H1 (cell line): ENCODE measurements at regions not wholly inside any gene's neighbourhood (a gene's known extent, or its start where the extent isn't known, plus 50 kb on each side); places are given as distances from the start of the nearest gene placed in this dataset.

Experiments
- CTCF ChIA-PET: fragments of 300-600 bp; sonication (Branson Sonifier 250); formaldehyde crosslinking; loops from one replicate; lab custom pipeline; 2021; ENCODE audit not compliant: partially characterized antibody; lab: Charles Lee
- POLR2A ChIA-PET: fragments of 300-600 bp; sonication (Branson Sonifier 250); formaldehyde crosslinking; loops from one replicate; lab custom pipeline; 2021; ENCODE audit warnings: inconsistent platforms; ENCODE audit not compliant: partially characterized antibody; lab: Charles Lee
- DNase-seq, 2 experiments: peaks; one replicate each; pipeline versions ENCODE4 v3.0.0 to v3.0.0-alpha.2; 2010 to 2022; ENCODE audit warnings: low spot score in 2 of 2, low read depth in 1 of 2, mixed read lengths in 1 of 2
- FAIRE-seq: peaks from 2 replicates; lab custom pipeline; 2011; peaks lifted over from hg19 to GRCh38; lab: Jason Lieb, UNC
- H2AFZ ChIP-seq: 2 replicates; pipeline ENCODE4 v1.8.1; 2012; ENCODE audit warnings: low read length, inconsistent platforms
- H2AK5ac ChIP-seq: 2 replicates; pipeline ENCODE4 v1.6.1; 2013; ENCODE audit warnings: low read depth, low read length
- H2BK120ac ChIP-seq: replicated peaks from 2 replicates; pipeline ENCODE3; 2013; ENCODE audit warnings: low read depth, low read length, inconsistent platforms
- H2BK12ac ChIP-seq: 2 replicates; pipeline ENCODE4 v1.6.1; 2013; ENCODE audit warnings: low read depth, low read length
- H2BK15ac ChIP-seq: 2 replicates; pipeline ENCODE4 v1.6.1; 2013; ENCODE audit warnings: low read length
- H2BK20ac ChIP-seq: 2 replicates; pipeline ENCODE4 v1.6.1; 2013; ENCODE audit warnings: low read length
- H2BK5ac ChIP-seq: 2 replicates; pipeline ENCODE4 v1.6.1; 2013; ENCODE audit warnings: low read depth, low read length
- H3K14ac ChIP-seq: 2 replicates; pipeline ENCODE4 v1.6.1; 2013; ENCODE audit warnings: inconsistent platforms; ENCODE audit not compliant: insufficient read length
- H3K18ac ChIP-seq: 2 replicates; pipeline ENCODE4 v1.6.1; 2013; ENCODE audit warnings: low read length; ENCODE audit errors: extremely low read depth
- H3K23ac ChIP-seq: 2 replicates; pipeline ENCODE4 v1.6.1; 2013; ENCODE audit warnings: inconsistent platforms; ENCODE audit not compliant: insufficient read length
- H3K23me2 ChIP-seq: 2 replicates; pipeline ENCODE4 v1.6.1; 2013; ENCODE audit warnings: low read depth, low read length
- H3K27ac ChIP-seq: 2 replicates; pipeline ENCODE4 v1.6.1; 2011; ENCODE audit warnings: low read depth, low read length, inconsistent platforms
- H3K27me3 ChIP-seq, 4 experiments: replicated peaks in 1 of 4; 1 replicate in 1 of 4; 2 replicates in 3 of 4; pipeline versions ENCODE4 v1.6.1 to v1.8.1; 2011 to 2013; ENCODE audit warnings: low read length in 3 of 4, mild to moderate bottlenecking in 3 of 4, inconsistent platforms in 2 of 4, mixed read lengths in 2 of 4, moderate library complexity in 1 of 4; ENCODE audit not compliant: control insufficient read depth in 3 of 4, insufficient read depth in 3 of 4; ENCODE audit errors: extremely low read depth in 1 of 4
- H3K36me3 ChIP-seq, 4 experiments: 2 replicates each; pipeline versions ENCODE4 v1.6.1 to v1.8.1; 2011 to 2013; ENCODE audit warnings: mild to moderate bottlenecking in 4 of 4, low read length in 3 of 4, moderate library complexity in 2 of 4, control low read depth in 1 of 4, inconsistent platforms in 1 of 4; ENCODE audit not compliant: insufficient read depth in 4 of 4, control insufficient read depth in 2 of 4
- H3K4ac ChIP-seq: replicated peaks from 2 replicates; pipeline ENCODE3; 2013; ENCODE audit warnings: low read length, low read depth, mixed read lengths, inconsistent platforms; ENCODE audit not compliant: insufficient read length
- H3K4me1 ChIP-seq, 4 experiments: replicated peaks in 1 of 4; 1 replicate in 1 of 4; 2 replicates in 3 of 4; pipeline versions ENCODE4 v1.6.1 to v1.8.1; 2011 to 2013; ENCODE audit warnings: low read length in 3 of 4, inconsistent platforms in 2 of 4, mixed read lengths in 1 of 4; ENCODE audit not compliant: insufficient read depth in 4 of 4, control insufficient read depth in 3 of 4
- H3K4me2 ChIP-seq, 2 experiments: 2 replicates each; pipeline versions ENCODE4 v1.6.1 to v1.8.1; 2011 to 2013; ENCODE audit warnings: low read depth in 2 of 2, low read length in 2 of 2, control low read depth in 1 of 2, inconsistent platforms in 1 of 2, mild to moderate bottlenecking in 1 of 2; ENCODE audit not compliant: insufficient read depth in 1 of 2
- H3K4me3 ChIP-seq, 4 experiments: fragments of 200-600, 300-600 bp in 1 of 4; sonication (generic), shearing (Covaris generic), sonication (Bioruptor Twin) in 1 of 4; 2 replicates each; pipeline versions ENCODE4 v1.5.1 to v1.8.1; 2011 to 2016; ENCODE audit warnings: low read length in 4 of 4, low read depth in 3 of 4, control low read depth in 2 of 4, inconsistent platforms in 2 of 4, mild to moderate bottlenecking in 2 of 4, mixed read lengths in 1 of 4, moderate library complexity in 1 of 4; ENCODE audit not compliant: insufficient read depth in 2 of 4; ENCODE audit errors: extremely low read depth in 1 of 4
- H3K56ac ChIP-seq: replicated peaks from 2 replicates; pipeline ENCODE3; 2013; ENCODE audit warnings: low read depth, mild to moderate bottlenecking, mixed read lengths, low read length, inconsistent platforms; ENCODE audit not compliant: insufficient read length
- H3K79me1 ChIP-seq: 2 replicates; pipeline ENCODE4 v1.6.1; 2013; ENCODE audit warnings: low read depth, low read length, control low read depth
- H3K79me2 ChIP-seq, 2 experiments: 2 replicates each; pipeline versions ENCODE4 v1.6.1 to v1.8.1; 2012 to 2013; ENCODE audit warnings: low read length in 2 of 2, mild to moderate bottlenecking in 2 of 2, inconsistent platforms in 1 of 2; ENCODE audit not compliant: insufficient read depth in 2 of 2, control insufficient read depth in 1 of 2
- H3K9ac ChIP-seq, 4 experiments: replicated peaks in 1 of 4; 1 replicate in 1 of 4; 2 replicates in 3 of 4; pipeline versions ENCODE4 v1.6.1 to v1.8.1; 2011 to 2013; ENCODE audit warnings: low read depth in 3 of 4, low read length in 3 of 4, control low read depth in 2 of 4, mild to moderate bottlenecking in 2 of 4, moderate library complexity in 2 of 4, inconsistent platforms in 1 of 4; ENCODE audit errors: extremely low read depth in 1 of 4
- H3K9me3 ChIP-seq, 2 experiments: 2 replicates each; pipeline versions ENCODE4 v1.6.1 to v1.8.1; 2012 to 2013; ENCODE audit warnings: mild to moderate bottlenecking in 2 of 2, moderate library complexity in 2 of 2, control low read depth in 1 of 2, inconsistent platforms in 1 of 2, low read depth in 1 of 2, low read length in 1 of 2, mixed read lengths in 1 of 2; ENCODE audit not compliant: insufficient read depth in 2 of 2
- H4K20me1 ChIP-seq, 2 experiments: replicated peaks in 1 of 2; 2 replicates each; pipeline versions ENCODE3 to v1.8.1; 2011 to 2013; ENCODE audit warnings: inconsistent platforms in 2 of 2, low read length in 2 of 2, mild to moderate bottlenecking in 1 of 2; ENCODE audit not compliant: insufficient read depth in 2 of 2, control insufficient read depth in 1 of 2
- H4K5ac ChIP-seq: 2 replicates; pipeline ENCODE4 v1.6.1; 2013; ENCODE audit warnings: low read length, low read depth, mixed read lengths, inconsistent platforms; ENCODE audit not compliant: insufficient read length
- H4K8ac ChIP-seq: 2 replicates; pipeline ENCODE4 v1.8.0; 2013; ENCODE audit warnings: mild to moderate bottlenecking, moderate library complexity, low read length, inconsistent platforms; ENCODE audit not compliant: insufficient read depth; ENCODE audit errors: extremely low read depth
- H4K91ac ChIP-seq: replicated peaks from 2 replicates; pipeline ENCODE3; 2013; ENCODE audit warnings: low read length, mixed read lengths, inconsistent platforms; ENCODE audit not compliant: insufficient read length
- BCL11A ChIP-seq, 2 experiments: IDR thresholded peaks; one replicate each; pipeline ENCODE4 v1.6.1; 2011; ENCODE audit warnings: low read depth in 2 of 2, low read length in 2 of 2, mild to moderate bottlenecking in 2 of 2
- CHD2 ChIP-seq: IDR thresholded peaks from 2 replicates; pipeline ENCODE4 v1.6.1; 2012; ENCODE audit warnings: low read length, improper control_type of control experiment
- EP300 ChIP-seq, 2 experiments: IDR thresholded peaks; 1 replicate in 1 of 2; 2 replicates in 1 of 2; pipeline ENCODE4 v1.6.1; 2011 to 2012; ENCODE audit warnings: low read depth in 2 of 2, low read length in 2 of 2, mild to moderate bottlenecking in 2 of 2, borderline replicate concordance in 1 of 2, inconsistent platforms in 1 of 2, moderate library complexity in 1 of 2
- GABPA ChIP-seq: IDR thresholded peaks from 2 replicates; pipeline ENCODE4 v1.6.1; 2011; ENCODE audit warnings: mild to moderate bottlenecking, low read length, moderate library complexity, borderline replicate concordance; ENCODE audit not compliant: insufficient read depth
- POU5F1 ChIP-seq: IDR thresholded peaks from 2 replicates; pipeline ENCODE4 v1.6.1; 2011; ENCODE audit warnings: low read depth, mild to moderate bottlenecking, low read length, moderate library complexity
- RBBP5 ChIP-seq: IDR thresholded peaks from 2 replicates; pipeline ENCODE4 v1.7.1; 2012; ENCODE audit warnings: low read depth, mild to moderate bottlenecking, inconsistent platforms, low read length, moderate library complexity, borderline replicate concordance
- SIRT6 ChIP-seq: IDR thresholded peaks from one replicate; pipeline ENCODE4 v1.7.1; 2012; ENCODE audit warnings: low read length, inconsistent platforms
- TCF12 ChIP-seq: IDR thresholded peaks from 2 replicates; pipeline ENCODE4 v1.6.1; 2011; ENCODE audit warnings: low read depth, mild to moderate bottlenecking, low read length
- WGBS, 2 experiments: shearing (Covaris generic) in 1 of 2; methylation state at CpG; one replicate each; pipeline versions ENCODE4 v1.1.6 to v1.1.7; 2013 to 2015; ENCODE audit warnings: low lambda C conversion rate in 2 of 2, mixed read lengths in 2 of 2, inconsistent platforms in 1 of 2, low coverage in 1 of 2, missing lambda C conversion rate in 1 of 2; ENCODE audit not compliant: insufficient replicate concordance in 2 of 2, insufficient coverage in 1 of 2, insufficient read length in 1 of 2; ENCODE audit errors: extremely low coverage in 1 of 2, missing lambda C conversion rate in 1 of 2; 5-methylcytosine and 5-hydroxymethylcytosine counted together

DNA sequence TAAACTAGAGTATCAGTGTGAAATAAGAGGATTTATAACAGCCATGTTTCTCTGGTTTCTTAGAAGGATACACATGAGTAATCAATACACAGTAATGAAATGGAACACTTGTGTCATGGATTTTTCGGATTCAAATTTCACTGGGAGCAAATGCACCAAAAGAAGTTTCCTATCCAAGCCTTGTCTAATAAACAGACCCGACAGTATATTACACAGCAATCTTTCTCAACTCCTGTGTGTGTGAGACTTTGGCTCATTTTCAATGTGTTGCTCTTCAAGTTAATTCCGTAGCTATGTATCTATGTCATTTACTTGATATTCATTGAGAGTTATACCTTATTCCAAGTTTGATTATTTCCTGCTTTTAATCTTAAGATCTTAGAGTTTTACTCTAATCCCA lies 930.2 kb downstream of the MAT2B start:
- H3K79me2 ChIP-seq, result no peaks in the 10 kb centered on the region
- H2BK5ac ChIP-seq, result no peak overlapping the region
- 97% methylated on average over 3 of the region's 3 CpGs; no CpG with 5 or more reads in 1 of the 2 experiments for WGBS, 2 experiments
- no peak overlapping the region for H3K4me3 ChIP-seq
- H3K23ac ChIP-seq, result no peak overlapping the region
- H4K8ac ChIP-seq, result no peak overlapping the region
- H3K79me1 ChIP-seq, result no peaks in the 10 kb centered on the region
- H3K9me3 ChIP-seq, result no peaks in the 10 kb centered on the region; a peak in 1 of 4 replicates
- no peak overlapping the region for H3K4me2 ChIP-seq
- no peak for TF ChIP-seq EP300 (IDR thresholded peaks at IDR 0.05; ENCODE audit: borderline replicate concordance in 1 of 2, low read depth in 2 of 2, low read length in 2 of 2)
- no peak for TF ChIP-seq CHD2
- TF ChIP-seq RBBP5, result no peak
- TF ChIP-seq SIRT6, result no peak
- TF ChIP-seq GABPA, result no peak
- no peak for TF ChIP-seq BCL11A (IDR thresholded peaks at IDR 0.05; ENCODE audit: low read depth in 2 of 2, low read length in 2 of 2)
- TF ChIP-seq TCF12, result no peak
- no peak for TF ChIP-seq POU5F1
- H3K27me3 ChIP-seq, result no peaks in the 10 kb centered on the region
- H3K14ac ChIP-seq, result no peak overlapping the region
- no peaks in the 10 kb centered on the region for H4K20me1 ChIP-seq
- no peak overlapping the region for H2BK20ac ChIP-seq
- DNase-seq, result no peak
- H4K5ac ChIP-seq, result no peak overlapping the region
- H3K4ac ChIP-seq, result no peak overlapping the region
- no peaks in the 10 kb centered on the region for H3K36me3 ChIP-seq
- no peaks in the 10 kb centered on the region for H3K4me1 ChIP-seq
- no peak overlapping the region for H2BK120ac ChIP-seq
- no peak overlapping the region for H4K91ac ChIP-seq
- H2AK5ac ChIP-seq, result no peak overlapping the region
- H3K23me2 ChIP-seq, result no peaks in the 10 kb centered on the region
- no peak overlapping the region for H3K18ac ChIP-seq
- no peak overlapping the region for H2BK12ac ChIP-seq
- no peak overlapping the region for H3K56ac ChIP-seq
- H2AFZ ChIP-seq, result no peak overlapping the region
- no peak for FAIRE-seq
- POLR2A ChIA-PET, result no interaction called here
- no peak overlapping the region for H3K27ac ChIP-seq
- H2BK15ac ChIP-seq, result no peak overlapping the region
- no peak overlapping the region for H3K9ac ChIP-seq
- CTCF ChIA-PET, result no interaction called here
